HG02973 (cell line): ENCODE measurements at regions not wholly inside any gene's neighbourhood (a gene's known extent, or its start where the extent isn't known, plus 50 kb on each side); places are given as distances from the start of the nearest gene placed in this dataset.

ENCODE experiments used
- ATAC-seq: cut with Tn5 transposase; IDR thresholded peaks from one replicate; pipeline ENCODE4 v1.9.1; 2021; ENCODE audit warnings: moderate library complexity; ENCODE audit not compliant: unreplicated experiment

- ATAC-seq = no peak
Observed at GRCh38 chr17:77439189-77440018, 298.6 kb downstream of the SEC14L1 start.

DNA sequence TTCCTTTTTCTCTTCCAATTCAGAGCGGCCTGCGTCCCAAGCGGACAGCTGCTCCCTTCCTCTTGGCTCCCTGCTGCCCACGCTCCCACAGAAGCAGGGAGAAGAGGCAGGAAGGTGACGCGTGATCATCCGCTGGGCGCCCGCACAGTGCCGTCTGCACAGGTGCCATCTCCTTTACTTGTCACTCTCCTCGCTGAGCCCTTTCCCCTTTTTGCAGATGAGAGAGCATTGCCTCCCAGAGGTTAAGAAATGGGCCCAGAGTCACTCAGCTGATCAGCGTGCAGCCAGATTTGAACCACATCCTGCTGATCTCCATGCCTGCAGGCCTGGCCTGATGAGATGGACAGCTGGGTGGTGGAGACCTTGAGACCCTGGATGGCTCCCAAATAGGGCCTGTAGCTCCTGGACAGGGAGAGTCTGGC lies 299.8 kb downstream of the SEC14L1 start:
- ATAC-seq = no peak

DNA sequence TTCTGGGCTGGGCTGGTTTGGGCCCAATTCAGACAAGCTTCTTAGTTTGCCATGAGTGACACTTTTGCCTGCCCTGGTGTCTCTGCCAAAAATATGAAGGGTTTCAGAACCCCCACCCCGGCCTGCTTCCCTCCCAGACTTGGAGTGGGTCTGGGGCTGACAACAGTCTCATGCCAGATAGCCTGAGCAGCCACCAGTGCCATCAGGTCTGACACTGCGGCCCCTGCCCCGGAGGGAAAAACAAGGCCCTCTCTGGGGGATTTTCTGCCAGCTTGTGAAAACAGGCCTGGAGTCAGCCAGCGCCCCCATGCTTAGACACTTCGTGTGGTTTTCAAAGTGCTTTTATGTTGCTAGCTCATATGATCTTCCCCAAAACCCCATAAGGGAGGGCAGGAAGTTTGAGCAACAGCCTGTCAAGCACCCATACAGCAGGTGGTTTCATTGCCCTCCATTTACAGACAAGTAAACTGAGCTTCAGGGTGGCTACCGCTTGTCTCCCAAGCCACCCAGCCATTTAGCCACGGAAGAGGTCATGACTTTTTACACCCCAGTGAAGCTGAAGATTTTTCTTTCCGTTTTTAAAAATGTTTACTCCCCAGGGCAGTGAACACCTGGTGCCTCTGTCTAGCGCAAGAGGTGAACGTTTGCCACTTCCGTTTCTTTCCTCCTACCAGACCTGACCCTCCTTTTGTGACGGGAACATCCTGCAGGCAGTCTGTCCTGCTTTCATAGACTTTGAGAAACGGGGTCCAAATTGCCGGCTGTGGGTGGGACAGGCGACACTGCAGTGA lies 300.6 kb downstream of the SEC14L1 start:
- ATAC-seq = peak; percentile 42

DNA sequence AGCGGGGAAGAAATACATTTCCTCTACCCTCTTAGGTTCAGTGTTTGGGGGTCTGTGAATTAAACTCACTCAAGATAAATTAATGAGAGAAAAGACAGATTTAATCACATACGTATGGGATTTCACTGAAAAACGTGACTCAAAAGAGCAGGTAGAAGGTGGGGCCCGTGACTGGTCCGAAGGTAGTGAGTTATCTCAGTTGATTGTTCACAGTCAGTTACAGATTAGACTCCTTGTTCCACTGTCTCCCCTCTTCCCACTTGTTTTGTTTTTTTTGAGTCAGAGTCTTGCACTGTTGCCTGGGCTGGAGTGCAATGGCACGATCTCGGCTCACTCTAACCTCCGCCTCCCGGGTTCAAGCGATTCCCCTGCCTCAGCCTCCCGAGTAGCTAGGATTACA lies 301.2 kb downstream of the SEC14L1 start:
- ATAC-seq = no peak

- ATAC-seq = no peak
Observed at GRCh38 chr17:77442976-77443747, 302.4 kb downstream of the SEC14L1 start.

- no peak for ATAC-seq
Observed at GRCh38 chr17:77443748-77444260, 303.0 kb downstream of the SEC14L1 start.

GRCh38 chr17:77444628-77444983 lies 303.8 kb downstream of the SEC14L1 start:
- ATAC-seq = no peak

- ATAC-seq = peak; percentile 35
Observed at GRCh38 chr17:77444984-77445759, 304.4 kb downstream of the SEC14L1 start.

- no peak for ATAC-seq
Observed at GRCh38 chr17:77445760-77446532, 305.2 kb downstream of the SEC14L1 start.

- ATAC-seq = no peak
Observed at GRCh38 chr17:77446940-77447634, 306.3 kb downstream of the SEC14L1 start.

DNA sequence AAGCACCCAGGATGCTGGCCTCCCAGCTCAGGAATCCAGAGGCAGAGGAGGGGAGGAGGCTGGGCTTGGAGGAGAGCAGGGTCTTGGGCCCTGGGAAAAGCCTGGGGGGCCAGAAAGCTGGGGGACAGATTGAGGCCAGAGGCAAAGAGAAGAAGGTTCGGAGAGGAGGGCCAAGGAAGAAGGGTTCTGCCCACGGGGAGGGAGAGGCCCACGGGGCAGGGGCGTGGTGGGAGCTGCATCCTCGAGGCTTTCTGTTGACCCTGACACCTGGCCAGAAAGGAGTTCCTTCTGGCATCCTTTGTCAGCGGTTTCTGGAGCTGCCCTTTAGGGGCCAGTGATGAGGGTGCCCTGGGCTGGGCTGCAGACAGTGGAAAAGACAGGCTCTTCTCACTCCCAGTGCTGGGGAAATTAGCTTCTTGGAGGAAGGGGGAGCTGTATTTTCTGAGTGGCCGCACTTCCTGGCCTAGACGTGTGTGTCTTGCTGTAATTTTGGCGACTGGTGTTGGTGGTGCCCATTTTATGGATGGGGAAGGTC lies 308.7 kb downstream of the SEC14L1 start:
- no peak for ATAC-seq

- no peak for ATAC-seq
Observed at GRCh38 chr17:77449908-77450741, 309.4 kb downstream of the SEC14L1 start.

- ATAC-seq = no peak
Observed at GRCh38 chr17:77450742-77451244, 310.0 kb downstream of the SEC14L1 start.

- ATAC-seq = no peak
Observed at GRCh38 chr17:77451245-77451893, 310.6 kb downstream of the SEC14L1 start.

GRCh38 chr17:77451894-77452852 lies 311.4 kb downstream of the SEC14L1 start:
- no peak for ATAC-seq

GRCh38 chr17:77453613-77454241 lies 313.0 kb downstream of the SEC14L1 start:
- no peak for ATAC-seq
